ENCODE measurements at regions not wholly inside any gene's neighbourhood (a gene's known extent, or its start where the extent isn't known, plus 50 kb on each side); places are given as distances from the start of the nearest gene placed in this dataset.

DNA sequence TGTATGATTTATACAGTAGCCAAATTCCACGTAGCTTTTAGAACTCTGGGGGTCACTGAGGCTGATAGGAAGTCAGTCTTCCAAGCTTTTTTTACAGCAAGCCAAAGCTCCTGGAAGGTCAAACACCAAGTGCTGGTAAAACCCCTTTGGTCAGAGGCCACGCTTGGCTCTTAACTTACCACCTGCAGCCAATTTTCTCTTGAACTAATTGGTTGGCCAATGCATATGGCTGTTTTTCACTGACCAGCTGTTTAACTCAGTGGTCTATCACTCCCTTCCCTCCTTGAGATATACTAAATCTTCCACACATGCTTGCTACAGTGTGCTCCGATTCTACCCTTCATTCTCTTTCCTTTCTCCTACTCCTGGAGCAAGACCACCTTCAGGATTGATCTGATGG is 116.0 kb downstream of the FAR1 start:
- H2AFZ ChIP-seq, result no peak overlapping the region
- peaks cover 2% of the 10 kb centered on the region for H3K27me3 Mint-ChIP-seq (ENCODE audit: insufficient read depth, low read depth, poor library complexity)
- no peaks in the 10 kb centered on the region for H3K36me3 Mint-ChIP-seq (ENCODE audit: low read depth)
- no peak overlapping the region for H3K4me2 ChIP-seq
- no peak overlapping the region for H3K4me3 ChIP-seq
- H3K27ac Mint-ChIP-seq, result no peak overlapping the region
- ATAC-seq, result no peak
- H3K9me2 ChIP-seq (ENCODE audit: insufficient read depth), result no peaks in the 10 kb centered on the region
- H3K4me1 Mint-ChIP-seq, result peaks cover 3% of the 10 kb centered on the region; the same call in 2 of the 3 replicates
- no peaks in the 10 kb centered on the region for H3K9me3 Mint-ChIP-seq
- H3K4me1 ChIP-seq (ENCODE audit: insufficient read depth), result no peaks in the 10 kb centered on the region
- H3K36me3 ChIP-seq (ENCODE audit: insufficient read depth), result no peaks in the 10 kb centered on the region
- no peak for DNase-seq (ENCODE audit: low spot score)
- no peaks in the 10 kb centered on the region for H3K79me2 ChIP-seq (replicated peaks; ENCODE audit: insufficient read depth)
- H3K27ac ChIP-seq (ENCODE audit: low read depth), result no peak overlapping the region
- H3K27me3 ChIP-seq (ENCODE audit: insufficient read depth), result no peaks in the 10 kb centered on the region
- TF ChIP-seq, protein P1, sequence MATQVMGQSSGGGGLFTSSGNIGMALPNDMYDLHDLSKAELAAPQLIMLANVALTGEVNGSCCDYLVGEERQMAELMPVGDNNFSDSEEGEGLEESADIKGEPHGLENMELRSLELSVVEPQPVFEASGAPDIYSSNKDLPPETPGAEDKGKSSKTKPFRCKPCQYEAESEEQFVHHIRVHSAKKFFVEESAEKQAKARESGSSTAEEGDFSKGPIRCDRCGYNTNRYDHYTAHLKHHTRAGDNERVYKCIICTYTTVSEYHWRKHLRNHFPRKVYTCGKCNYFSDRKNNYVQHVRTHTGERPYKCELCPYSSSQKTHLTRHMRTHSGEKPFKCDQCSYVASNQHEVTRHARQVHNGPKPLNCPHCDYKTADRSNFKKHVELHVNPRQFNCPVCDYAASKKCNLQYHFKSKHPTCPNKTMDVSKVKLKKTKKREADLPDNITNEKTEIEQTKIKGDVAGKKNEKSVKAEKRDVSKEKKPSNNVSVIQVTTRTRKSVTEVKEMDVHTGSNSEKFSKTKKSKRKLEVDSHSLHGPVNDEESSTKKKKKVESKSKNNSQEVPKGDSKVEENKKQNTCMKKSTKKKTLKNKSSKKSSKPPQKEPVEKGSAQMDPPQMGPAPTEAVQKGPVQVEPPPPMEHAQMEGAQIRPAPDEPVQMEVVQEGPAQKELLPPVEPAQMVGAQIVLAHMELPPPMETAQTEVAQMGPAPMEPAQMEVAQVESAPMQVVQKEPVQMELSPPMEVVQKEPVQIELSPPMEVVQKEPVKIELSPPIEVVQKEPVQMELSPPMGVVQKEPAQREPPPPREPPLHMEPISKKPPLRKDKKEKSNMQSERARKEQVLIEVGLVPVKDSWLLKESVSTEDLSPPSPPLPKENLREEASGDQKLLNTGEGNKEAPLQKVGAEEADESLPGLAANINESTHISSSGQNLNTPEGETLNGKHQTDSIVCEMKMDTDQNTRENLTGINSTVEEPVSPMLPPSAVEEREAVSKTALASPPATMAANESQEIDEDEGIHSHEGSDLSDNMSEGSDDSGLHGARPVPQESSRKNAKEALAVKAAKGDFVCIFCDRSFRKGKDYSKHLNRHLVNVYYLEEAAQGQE (IDR thresholded peaks at IDR 0.05; ENCODE audit: unreplicated experiment), result no peak
- TF ChIP-seq CREB1 (CRISPR knock-in tag; IDR thresholded peaks at IDR 0.05; ENCODE audit: low read depth) (no peak), POLR2AphosphoS5 (IDR thresholded peaks at IDR 0.05; ENCODE audit: low read depth) (no peak), EZH2 (IDR thresholded peaks at IDR 0.05; ENCODE audit: low read depth, unreplicated experiment) (no peak), ZNF331 (CRISPR knock-in tag; IDR thresholded peaks at IDR 0.05; ENCODE audit: low read depth) (no peak), STAT1 (IDR thresholded peaks at IDR 0.05; ENCODE audit: unreplicated experiment) (no peak), EZH2phosphoT487 (IDR thresholded peaks at IDR 0.05; ENCODE audit: unreplicated experiment) (no peak), JUNB (IDR thresholded peaks at IDR 0.05; ENCODE audit: unreplicated experiment) (no peak), ZNF114 (CRISPR knock-in tag; IDR thresholded peaks at IDR 0.05) (no peak), NANOG (IDR thresholded peaks at IDR 0.05; ENCODE audit: borderline replicate concordance) (no peak)
- TF ChIP-seq, protein P2, sequence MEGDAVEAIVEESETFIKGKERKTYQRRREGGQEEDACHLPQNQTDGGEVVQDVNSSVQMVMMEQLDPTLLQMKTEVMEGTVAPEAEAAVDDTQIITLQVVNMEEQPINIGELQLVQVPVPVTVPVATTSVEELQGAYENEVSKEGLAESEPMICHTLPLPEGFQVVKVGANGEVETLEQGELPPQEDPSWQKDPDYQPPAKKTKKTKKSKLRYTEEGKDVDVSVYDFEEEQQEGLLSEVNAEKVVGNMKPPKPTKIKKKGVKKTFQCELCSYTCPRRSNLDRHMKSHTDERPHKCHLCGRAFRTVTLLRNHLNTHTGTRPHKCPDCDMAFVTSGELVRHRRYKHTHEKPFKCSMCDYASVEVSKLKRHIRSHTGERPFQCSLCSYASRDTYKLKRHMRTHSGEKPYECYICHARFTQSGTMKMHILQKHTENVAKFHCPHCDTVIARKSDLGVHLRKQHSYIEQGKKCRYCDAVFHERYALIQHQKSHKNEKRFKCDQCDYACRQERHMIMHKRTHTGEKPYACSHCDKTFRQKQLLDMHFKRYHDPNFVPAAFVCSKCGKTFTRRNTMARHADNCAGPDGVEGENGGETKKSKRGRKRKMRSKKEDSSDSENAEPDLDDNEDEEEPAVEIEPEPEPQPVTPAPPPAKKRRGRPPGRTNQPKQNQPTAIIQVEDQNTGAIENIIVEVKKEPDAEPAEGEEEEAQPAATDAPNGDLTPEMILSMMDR (conservative IDR thresholded peaks at IDR 0.05; ENCODE audit: low read depth in 2 of 2), result no peak
- TF ChIP-seq, protein P3, sequence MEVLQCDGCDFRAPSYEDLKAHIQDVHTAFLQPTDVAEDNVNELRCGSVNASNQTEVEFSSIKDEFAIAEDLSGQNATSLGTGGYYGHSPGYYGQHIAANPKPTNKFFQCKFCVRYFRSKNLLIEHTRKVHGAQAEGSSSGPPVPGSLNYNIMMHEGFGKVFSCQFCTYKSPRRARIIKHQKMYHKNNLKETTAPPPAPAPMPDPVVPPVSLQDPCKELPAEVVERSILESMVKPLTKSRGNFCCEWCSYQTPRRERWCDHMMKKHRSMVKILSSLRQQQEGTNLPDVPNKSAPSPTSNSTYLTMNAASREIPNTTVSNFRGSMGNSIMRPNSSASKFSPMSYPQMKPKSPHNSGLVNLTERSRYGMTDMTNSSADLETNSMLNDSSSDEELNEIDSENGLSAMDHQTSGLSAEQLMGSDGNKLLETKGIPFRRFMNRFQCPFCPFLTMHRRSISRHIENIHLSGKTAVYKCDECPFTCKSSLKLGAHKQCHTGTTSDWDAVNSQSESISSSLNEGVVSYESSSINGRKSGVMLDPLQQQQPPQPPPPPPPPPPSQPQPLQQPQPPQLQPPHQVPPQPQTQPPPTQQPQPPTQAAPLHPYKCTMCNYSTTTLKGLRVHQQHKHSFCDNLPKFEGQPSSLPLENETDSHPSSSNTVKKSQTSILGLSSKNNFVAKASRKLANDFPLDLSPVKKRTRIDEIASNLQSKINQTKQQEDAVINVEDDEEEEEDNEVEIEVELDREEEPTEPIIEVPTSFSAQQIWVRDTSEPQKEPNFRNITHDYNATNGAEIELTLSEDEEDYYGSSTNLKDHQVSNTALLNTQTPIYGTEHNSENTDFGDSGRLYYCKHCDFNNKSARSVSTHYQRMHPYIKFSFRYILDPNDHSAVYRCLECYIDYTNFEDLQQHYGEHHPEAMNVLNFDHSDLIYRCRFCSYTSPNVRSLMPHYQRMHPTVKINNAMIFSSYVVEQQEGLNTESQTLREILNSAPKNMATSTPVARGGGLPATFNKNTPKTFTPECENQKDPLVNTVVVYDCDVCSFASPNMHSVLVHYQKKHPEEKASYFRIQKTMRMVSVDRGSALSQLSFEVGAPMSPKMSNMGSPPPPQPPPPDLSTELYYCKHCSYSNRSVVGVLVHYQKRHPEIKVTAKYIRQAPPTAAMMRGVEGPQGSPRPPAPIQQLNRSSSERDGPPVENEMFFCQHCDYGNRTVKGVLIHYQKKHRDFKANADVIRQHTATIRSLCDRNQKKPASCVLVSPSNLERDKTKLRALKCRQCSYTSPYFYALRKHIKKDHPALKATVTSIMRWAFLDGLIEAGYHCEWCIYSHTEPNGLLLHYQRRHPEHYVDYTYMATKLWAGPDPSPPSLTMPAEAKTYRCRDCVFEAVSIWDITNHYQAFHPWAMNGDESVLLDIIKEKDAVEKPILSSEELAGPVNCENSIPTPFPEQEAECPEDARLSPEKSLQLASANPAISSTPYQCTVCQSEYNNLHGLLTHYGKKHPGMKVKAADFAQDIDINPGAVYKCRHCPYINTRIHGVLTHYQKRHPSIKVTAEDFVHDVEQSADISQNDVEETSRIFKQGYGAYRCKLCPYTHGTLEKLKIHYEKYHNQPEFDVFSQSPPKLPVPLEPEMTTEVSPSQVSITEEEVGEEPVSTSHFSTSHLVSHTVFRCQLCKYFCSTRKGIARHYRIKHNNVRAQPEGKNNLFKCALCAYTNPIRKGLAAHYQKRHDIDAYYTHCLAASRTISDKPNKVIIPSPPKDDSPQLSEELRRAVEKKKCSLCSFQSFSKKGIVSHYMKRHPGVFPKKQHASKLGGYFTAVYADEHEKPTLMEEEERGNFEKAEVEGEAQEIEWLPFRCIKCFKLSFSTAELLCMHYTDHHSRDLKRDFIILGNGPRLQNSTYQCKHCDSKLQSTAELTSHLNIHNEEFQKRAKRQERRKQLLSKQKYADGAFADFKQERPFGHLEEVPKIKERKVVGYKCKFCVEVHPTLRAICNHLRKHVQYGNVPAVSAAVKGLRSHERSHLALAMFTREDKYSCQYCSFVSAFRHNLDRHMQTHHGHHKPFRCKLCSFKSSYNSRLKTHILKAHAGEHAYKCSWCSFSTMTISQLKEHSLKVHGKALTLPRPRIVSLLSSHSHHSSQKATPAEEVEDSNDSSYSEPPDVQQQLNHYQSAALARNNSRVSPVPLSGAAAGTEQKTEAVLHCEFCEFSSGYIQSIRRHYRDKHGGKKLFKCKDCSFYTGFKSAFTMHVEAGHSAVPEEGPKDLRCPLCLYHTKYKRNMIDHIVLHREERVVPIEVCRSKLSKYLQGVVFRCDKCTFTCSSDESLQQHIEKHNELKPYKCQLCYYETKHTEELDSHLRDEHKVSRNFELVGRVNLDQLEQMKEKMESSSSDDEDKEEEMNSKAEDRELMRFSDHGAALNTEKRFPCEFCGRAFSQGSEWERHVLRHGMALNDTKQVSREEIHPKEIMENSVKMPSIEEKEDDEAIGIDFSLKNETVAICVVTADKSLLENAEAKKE (CRISPR knock-in tag; IDR thresholded peaks at IDR 0.05), result no peak
- TF ChIP-seq, protein P4, sequence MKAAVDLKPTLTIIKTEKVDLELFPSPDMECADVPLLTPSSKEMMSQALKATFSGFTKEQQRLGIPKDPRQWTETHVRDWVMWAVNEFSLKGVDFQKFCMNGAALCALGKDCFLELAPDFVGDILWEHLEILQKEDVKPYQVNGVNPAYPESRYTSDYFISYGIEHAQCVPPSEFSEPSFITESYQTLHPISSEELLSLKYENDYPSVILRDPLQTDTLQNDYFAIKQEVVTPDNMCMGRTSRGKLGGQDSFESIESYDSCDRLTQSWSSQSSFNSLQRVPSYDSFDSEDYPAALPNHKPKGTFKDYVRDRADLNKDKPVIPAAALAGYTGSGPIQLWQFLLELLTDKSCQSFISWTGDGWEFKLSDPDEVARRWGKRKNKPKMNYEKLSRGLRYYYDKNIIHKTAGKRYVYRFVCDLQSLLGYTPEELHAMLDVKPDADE (IDR thresholded peaks at IDR 0.05), result no peak
- H3K4me3 Mint-ChIP-seq, result no peak overlapping the region
- H3F3A ChIP-seq (replicated peaks; ENCODE audit: low read depth), result no peaks in the 10 kb centered on the region
- H4K20me1 ChIP-seq (replicated peaks; ENCODE audit: insufficient read depth), result no peaks in the 10 kb centered on the region
